Erythroblast (primary cell): ENCODE measurements at regions not wholly inside any gene's neighbourhood (a gene's known extent, or its start where the extent isn't known, plus 50 kb on each side); places are given as distances from the start of the nearest gene placed in this dataset.

Experiments used
- GATA1 ChIP-seq: IDR thresholded peaks from 2 replicates; pipeline ENCODE4 v1.6.1; 2011; ENCODE audit warnings: low read depth, mild to moderate bottlenecking, control low read depth, low read length, moderate library complexity
- POLR2A ChIP-seq: IDR thresholded peaks from 2 replicates; pipeline ENCODE4 v1.6.1; 2011; ENCODE audit warnings: mild to moderate bottlenecking, low read length

- TF ChIP-seq POLR2A: no peak
- no peak for TF ChIP-seq GATA1
Measured at GRCh38 chr15:70237626-70238025, 139.9 kb upstream of the TLE3 start.
